Activated CD4-positive, CD25-positive, alpha-beta regulatory T cell treated with anti-CD3 and anti-CD28 coated beads, Interleukin-2, amount 50 U/mL, for 72 hours (primary cell): ENCODE measurements at regions not wholly inside any gene's neighbourhood (a gene's known extent, or its start where the extent isn't known, plus 50 kb on each side); places are given as distances from the start of the nearest gene placed in this dataset.
"Not testable (repeated sequence)": the region's sequence is repeated elsewhere in the genome, so short reads cannot be mapped to it uniquely, and the experiment has no call there.

Experiments
- DNase-seq: peaks from one replicate; pipeline ENCODE4 v3.0.0; 2021

DNA sequence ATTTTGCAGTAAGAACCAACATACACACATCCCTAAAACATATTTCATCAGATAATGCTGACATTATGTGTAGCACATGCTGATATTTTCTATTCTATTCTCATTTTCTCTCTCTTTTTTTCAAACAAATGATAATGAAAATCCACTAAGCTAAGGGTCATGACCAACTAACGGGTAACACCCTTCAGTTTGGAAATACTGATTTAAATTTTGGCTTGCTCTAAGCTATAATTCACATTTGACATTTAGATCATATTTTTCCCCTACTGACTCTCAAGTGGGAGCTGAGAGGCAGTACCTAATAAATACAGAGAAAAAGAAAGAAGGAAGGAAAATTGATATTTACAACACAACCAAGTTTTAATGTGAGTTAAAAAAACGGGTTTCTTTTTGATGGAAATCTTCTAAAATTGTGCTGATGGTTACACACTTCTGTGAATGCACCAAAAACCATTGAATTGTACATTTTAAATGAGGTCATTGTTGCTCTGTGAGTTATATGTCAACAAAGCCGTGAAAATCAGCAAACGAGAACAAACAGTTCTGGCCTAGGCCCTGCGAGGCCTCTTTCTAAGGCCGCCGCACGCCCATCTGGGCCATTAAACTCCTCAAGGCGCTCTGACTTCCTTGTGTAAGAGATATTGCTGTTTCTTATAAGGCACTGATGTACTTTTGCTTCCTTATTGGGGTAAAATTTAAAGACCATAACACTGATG lies 124.2 kb downstream of the GALR1 start:
- no peak for DNase-seq

DNA sequence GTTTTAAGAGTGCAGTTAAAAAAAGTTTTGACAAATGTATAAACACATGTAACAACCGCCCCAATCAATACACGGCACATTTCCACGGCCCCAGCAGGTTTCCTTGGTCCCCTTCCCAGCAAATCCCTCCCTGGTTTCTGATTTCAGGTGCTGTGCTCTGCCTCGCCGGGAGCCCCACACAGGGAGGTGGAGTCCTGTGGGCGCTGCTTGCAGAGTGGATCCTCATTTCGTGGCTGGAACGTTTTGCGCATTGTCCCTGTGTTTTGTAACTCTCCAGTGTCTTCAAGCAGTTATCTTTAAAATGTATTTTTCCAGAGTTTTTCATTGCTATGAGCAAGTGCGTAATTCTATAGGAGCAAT lies 124.8 kb downstream of the GALR1 start:
- no peak for DNase-seq

DNA sequence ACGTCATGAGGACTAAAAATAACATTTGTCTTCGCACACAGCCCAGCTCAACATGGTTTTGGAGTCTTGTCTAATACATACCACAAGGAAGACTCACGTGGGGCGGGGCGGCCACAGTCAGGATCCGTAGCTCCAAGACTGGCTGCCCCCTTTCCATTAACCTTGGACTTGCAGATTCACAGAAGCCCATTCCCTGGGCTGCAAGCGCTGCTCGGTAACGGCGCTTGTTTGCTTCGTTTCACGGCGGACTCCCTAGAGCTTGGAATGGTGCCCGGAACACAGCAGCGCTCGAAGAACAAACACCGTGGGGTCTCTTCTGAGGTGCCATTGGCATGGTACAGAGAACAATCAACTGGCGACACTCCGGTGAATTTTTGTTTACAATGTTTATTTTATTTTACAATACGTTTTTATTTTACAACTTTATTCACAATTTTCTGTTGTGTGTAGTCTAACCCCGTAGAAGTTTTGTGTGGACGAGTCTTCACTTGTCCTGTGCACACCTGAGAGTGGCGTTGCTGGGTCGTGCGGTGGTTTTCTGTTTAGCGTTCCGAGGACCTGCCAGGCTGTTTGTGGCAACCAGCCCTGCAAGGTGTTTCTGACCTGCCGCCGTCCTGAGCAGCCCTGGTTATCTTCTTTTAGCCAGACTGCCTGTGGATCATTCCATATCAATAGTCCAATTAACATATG lies 126.5 kb downstream of the GALR1 start:
- no peak for DNase-seq

DNA sequence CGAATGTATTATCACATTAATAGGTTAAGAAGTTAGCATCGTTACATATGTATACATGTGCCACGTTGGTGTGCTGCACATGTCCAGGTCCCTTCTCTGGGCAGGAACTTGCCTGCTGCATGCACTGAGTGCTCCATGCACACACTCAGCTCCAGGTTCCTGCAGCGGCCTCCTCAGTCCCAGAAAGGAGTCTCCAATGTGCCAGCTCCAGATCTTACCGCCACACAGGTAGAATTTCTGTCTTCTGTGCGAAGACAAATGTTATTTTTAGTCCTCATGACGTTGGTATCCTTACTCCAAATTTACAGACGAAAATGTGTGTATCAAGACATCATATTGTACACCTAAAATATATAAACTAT lies 127.1 kb downstream of the GALR1 start:
- no peak for DNase-seq

DNA sequence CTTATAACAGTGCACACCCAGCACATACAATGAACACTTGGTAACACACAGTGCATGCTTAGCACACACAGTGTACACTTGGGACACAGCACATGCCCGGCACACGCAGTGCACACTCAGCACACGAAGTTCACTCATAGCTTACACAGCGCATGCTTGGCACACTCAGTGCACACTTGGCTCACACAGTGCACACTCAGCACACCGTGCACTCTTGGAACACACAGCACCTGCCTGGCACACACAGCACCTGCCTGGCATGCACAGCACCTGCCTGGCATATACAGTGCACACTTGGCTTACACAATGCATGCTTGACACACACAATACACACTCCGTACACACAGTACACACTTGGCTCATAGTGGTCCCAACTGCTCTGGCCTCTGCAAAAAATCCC lies 128.2 kb downstream of the GALR1 start:
- DNase-seq: no peak

DNA sequence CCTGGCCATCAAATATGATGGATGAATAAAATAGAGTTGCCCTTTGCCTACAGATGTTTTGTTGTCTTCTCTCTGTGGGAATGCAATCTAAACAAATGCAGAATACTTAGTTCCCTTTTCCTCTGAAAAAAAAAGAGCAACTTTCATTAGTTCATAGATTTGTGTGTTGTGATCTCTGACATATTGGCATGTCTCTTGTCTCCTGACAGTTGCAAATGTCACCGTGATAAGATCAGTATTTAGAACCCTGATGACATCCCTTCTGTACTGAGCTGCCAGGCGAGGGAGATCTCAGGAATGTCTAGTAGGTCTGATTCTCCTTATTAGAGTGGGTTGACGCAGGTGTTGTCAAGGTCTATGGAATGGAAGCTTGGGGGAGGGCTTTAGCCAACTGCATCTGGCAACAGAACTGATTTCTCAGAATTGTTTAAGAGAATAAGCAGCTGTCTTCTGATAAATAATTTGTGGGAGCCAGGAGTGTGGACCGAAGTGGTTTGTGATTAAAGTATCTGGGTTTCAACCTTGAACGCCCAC lies 130.4 kb downstream of the GALR1 start:
- no peak for DNase-seq

DNA sequence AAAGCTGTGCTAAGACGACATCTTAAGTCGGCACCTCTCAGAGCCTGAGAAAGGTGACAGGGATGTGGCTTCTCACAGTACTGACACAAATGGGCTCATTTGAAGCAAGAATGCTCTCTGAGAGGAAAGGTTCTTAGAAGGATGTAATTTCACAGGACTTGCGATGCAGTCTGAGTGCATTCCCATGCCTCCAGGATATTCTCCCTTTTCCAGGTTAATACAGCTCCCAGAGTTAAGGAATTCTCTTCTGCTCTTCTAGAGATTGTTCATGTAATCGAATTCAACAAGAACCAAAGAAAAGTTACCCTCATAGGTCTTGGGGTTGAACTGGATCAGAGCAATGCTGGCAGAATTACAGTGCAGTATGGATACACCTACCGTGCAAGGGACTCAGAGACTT lies 131.0 kb downstream of the GALR1 start:
- no peak for DNase-seq

DNA sequence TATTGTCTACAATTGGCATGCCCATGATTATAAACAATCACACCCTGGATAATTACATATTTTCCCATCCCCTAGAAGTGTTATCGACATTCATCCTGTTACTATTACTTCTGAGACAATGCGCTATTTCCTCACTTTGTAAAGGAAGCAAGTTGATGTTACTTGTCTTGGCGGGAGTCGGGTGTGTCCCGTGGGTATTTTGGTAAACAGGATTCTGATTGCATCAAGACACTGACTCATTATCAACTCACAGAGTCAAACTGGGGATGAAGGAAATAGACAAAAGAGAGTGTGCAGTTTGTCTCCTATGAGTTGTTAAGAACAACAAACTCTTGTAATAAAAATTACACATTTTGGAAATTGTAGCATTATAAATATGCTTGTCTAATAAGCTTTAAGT lies 142.7 kb downstream of the GALR1 start:
- no peak for DNase-seq

DNA sequence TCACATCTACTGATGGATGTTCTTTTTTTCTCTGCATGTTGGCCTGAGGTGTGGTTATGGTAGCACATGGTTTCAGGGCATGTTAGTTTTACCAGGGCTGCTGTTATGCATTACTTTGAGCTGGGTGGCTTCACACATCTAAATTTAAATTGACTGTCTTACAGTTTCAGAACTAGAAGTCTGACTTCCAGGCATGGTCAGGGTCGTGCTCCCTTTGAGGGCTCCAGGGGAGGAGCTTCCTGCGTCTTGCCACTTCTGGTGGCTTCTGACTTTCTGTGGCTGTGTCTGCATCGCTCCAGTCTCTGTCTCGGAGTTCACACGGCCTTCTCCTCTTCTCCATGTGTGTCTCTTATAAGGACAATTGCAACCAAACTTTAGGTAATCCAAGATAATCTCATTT lies 143.9 kb downstream of the GALR1 start:
- no peak for DNase-seq

DNA sequence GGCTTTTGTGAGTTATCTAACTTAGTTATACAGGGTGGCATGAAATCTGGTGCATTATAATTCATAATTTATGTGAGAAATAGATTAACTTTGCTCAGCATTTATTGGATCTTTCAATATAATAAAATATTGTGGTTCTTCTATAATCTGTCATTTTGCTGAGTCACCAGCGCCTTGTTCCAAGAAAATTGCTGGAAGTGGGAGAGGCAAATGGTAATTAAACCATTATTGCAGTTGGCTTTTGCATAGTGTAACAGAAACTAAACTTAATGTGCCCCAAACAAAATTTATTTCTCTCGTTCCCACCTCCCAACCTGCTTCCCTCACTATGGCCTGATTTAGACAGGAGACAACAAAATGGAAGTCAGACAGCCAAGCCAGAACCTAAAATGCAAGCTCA lies 146.3 kb downstream of the GALR1 start:
- DNase-seq: no peak

DNA sequence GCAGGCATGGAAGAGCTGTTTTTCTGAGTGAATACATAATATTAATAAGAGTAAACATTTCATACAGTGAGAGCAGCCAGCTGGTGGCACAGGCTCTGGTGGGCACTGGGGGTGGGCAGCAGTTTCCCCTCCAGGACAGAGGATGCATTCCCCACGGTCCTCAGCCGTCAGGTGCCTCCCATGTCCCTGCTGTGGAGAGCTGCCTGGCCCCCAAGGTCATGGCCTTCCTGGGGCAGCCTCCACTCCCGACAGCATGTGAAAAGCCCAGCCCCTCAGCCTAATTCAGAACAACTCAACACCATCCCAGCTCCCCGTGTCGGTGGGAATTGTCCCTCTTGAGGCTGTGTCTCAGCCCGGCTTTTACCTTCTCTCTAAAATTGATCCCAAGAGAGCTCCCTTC lies 147.4 kb downstream of the GALR1 start:
- no peak for DNase-seq

DNA sequence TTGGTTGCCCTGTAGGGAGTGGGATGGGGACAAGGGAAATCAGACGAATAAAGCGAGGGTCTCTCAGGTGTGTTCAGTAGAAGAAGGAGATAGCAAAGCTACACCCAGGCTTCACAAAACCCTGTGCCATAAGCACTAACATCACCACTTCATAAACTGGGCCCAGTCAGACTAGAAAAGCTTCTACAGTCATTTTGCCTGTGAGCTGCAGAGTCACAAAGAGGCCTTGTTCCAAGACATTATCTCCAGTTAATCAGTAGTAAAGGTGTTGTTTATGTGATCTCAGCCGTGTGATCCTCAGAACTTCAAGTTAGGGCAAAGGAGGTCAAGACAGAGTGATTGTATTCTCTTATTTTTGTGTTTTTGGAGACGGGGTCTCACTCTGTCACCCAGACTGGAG lies 148.0 kb downstream of the GALR1 start:
- DNase-seq: no peak

DNA sequence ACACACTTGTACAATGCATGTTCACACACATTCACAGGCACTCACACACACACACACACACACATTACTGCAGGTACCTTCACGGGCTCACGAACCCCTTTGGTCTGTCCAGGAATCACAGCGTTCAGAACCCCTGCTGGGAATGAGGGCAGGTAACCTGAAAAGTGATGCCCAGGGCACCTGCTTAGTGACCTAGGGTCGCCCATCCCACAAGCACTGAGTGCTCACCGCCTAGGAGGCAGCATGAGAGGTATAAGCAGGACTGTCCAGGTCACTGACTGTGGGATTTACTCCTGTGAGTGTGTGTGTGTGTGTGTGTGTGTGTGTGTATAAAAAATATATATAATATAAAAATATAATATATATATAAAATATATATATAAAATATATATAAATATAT lies 150.9 kb downstream of the GALR1 start:
- no peak for DNase-seq

DNA sequence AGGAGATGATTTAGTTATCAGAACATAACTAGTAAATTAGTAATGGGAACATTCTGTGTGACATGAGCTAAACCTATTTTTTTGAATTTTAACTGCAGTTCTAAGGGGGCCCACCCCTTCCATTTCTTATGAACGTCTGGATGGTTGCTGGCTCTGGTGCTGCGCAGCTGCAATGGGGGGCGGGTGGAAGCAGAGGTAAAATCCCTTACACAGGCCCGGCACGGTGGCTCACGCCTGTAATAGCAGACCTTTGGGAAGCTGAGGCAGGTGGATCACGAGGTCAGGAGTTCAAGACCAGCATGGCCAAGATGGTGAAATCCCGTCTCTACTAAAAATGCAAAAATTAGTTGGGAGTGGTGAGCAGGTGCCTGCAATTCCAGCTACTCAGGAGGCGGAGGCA lies 151.5 kb downstream of the GALR1 start:
- no peak for DNase-seq

DNA sequence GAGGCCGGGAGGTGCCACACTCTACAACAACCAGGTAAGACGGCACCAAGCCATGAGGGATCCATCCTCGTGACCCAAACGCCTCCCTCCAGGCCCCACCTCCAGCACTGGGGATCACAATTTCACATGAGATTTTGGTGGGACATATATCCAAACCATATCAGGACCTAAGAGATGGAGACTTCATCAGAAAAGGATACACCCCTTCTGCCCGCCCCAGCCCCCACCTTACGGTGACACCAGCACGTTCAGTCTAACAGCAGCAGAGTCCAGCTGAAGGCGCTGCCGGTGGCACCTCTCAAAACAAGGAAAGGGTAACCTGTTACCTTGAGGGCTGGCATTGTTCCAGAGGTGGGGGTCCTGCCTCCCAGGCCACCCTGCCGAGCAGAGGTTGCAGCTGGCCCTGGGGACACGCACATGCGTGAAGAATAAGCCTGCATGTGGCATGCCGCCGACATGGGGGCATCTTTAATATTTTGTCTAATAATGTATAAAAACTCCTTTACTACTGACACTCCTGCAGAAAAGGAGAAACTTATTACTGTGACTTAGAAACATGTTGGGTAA lies 154.4 kb downstream of the GALR1 start:
- DNase-seq: no peak

DNA sequence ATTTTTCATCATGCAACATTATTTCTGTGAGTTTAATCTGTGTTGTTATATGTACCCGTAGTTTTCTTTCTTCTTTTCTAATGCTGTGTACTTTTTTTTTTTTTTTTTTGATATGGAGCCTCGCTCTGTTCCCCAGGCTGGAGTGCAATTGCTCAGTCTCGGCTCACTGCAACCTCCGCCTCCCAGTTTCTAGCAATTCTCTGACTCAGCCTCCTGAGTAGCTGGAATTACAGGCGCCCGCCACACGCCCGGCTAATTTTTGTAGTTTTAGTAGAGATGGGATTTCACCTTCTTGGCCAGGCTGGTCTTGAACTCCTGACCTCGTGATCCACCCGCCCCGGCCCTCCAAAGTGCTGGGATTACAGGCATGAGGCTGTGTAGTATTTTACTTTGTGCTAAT lies 155.4 kb downstream of the GALR1 start:
- no peak for DNase-seq

DNA sequence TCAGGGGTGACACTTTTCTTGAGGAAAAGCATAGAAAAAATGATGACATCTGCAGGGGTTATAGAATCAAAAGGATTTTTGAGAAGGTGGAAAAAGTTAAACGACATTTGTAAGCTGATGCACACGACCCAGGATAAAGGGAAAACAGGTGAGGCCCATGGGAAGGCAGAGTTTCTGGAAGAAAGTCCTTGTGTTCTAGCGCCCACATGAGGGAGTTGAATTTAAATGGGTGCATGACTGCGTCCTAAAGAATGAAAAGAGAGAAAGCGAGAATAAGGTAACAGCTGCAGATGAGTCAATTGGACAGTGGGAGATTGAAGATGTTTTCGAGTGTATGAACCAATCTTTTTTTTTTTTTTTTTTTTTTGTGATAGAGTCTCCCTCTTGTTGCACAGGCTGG lies 158.1 kb downstream of the GALR1 start:
- no peak for DNase-seq

DNA sequence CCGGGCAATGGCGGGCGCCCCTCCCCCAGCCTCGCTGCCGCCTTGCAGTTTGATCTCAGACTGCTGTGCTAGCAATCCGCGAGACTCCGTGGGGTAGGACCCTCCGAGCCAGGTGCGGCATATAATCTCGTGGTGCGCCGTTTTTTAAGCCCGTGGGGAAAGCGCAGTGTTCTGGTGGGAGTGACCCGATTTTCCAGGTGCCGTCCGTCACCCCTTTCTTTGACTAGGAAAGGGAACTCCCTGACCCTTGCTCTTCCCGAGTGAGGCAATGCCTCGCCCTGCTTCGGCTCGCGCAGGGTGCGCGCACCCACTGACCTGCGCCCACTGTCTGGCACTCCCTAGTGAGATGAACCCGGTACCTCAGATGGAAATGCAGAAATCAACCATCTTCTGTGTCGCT lies 171.9 kb downstream of the GALR1 start:
- DNase-seq: not testable (repeated sequence)

DNA sequence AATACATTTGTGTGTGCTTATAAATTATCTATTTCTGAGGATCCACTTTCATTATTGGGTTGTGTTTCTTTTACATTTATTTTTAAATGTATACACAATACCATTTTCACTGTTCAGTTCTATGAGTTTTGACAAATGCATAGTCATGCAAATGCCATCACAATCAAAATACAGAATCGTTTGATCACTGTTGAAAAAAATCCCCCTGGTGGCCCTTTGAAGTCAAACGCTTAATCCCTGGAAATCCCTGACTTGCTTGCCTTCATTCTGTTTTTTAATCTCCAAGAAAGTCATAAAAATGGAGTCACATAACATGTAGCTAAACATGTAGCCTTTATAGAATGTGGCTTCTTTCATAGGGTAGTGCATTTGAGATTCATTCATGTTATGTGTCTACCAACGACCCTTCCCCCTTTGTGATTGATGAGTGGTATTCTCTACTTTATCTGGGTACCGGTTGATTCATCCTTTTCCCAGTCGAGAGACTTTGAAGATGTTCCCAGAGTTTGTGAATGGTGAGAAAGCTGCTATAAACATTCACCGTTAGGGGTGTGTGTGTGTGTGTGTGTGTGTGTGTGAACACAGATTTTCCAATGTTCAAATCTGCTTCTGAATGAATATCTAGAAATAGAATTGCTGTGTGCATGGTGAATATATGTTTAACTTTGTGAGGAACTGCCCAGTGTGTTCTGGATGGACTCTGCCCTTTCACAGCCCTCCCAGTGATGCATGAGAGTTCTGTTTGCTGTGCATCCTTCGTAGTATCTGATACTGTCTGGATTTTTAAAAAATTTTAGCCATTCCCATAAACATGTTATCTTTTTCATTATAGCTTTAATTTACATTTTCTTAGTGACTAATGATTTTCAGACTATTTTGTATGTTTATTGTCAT lies 173.6 kb downstream of the GALR1 start:
- no peak for DNase-seq

DNA sequence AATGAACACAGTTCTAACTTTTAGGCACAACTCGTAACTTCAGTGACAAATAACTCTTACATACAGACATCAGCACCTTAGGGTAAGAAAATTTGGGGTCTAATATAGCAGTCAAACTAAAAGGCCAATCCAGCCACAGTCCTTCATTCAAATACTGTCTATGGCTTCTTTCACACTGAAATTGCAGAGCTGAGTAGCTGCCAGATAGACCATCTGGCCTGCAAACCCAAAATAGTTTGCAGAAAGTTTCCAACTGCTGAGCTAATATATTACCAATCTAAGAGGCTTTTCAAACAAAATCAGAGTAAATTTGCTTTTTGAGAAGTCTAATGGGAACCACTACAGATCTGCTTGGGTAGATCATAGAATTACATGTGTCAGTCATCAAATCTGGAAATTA lies 183.4 kb downstream of the GALR1 start:
- DNase-seq: no peak

DNA sequence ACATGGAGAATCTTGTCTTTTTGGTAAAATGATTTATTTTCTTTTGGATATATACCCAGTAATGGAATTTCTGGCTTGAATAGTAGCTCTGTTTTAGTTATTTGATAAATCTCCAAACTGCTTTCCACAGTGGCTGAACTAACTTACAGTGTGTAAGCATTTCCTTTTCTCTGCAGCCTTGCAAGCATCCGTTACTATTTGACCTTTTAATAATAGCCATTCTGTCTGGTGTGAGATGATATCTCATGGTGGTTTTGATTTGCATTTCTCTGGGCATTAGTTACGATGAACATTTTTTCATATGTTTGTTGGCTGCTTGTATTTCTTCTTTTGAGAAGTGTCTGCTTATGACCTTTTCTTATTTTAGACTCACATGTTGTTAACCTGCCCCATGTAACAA lies 190.2 kb downstream of the GALR1 start:
- DNase-seq: no peak

DNA sequence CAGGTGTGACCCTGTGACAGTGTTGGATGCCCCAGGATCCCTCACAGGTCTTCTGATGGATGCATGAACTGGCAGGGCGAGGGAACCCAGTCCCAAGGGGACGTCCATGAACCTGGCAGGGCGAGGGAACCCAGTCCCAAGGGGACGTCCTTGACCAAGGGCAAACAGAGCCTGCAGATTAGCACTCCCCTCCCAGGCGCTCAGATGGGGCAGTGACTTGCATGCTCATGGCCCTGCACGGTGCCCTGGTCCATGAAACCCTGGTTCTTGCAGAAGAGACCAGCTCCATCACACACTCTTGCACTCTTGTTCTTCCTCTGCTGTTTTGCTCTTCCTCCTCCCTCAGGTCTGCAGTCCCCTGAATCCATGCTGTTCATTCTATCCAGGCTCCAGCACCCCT lies 192.7 kb downstream of the GALR1 start:
- no peak for DNase-seq

DNA sequence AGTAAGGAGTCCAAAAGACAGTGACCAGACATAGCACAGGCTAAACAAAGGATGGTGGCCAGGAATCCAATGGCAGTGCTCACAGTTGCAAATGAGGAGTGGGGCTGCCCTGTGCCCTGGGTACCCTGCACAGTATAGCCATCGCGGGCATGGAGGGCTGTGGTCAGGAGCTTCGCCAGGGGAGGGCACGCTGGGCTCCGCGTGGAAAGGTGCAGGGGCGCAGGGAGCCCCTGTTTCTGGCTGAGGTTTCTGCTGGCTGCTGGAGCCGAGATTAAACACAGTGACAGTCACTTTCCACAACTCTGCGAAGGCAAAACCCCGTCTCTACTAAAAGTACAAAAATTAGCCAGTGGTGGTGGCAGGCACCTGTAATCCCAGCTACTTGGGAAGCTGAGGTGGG lies 194.7 kb downstream of the GALR1 start:
- DNase-seq: no peak

DNA sequence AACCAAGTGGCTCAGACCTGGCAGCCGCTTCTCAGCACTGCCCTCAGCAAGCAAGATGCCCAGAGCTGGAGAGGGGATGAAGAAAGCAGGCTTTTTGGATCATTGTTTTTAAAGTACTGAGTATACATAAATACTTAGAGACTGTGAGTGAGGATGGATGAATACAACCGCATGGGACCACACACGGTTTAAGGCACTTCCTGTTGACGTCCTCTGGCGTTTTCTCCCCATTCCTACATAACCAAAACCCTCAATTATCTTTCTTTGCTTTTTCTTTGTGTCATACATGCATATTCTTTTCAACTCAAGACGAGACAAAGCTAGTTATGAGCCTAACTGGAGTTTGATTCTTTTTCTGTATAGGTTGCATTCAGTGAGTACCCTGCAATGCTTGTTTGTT lies 198.4 kb downstream of the GALR1 start:
- no peak for DNase-seq
